ENCODE measurements at regions not wholly inside any gene's neighbourhood (a gene's known extent, or its start where the extent isn't known, plus 50 kb on each side); places are given as distances from the start of the nearest gene placed in this dataset.

GRCh38 chr6:105624021-105624420 lies 221.1 kb upstream of the PREP start:
- Mint-ChIP-seq H3K27me3 (ENCODE audit: low read depth) (no peaks in the 10 kb centered on the region), H3K4me3 (ENCODE audit: unreplicated experiment) (no peak overlapping the region), H3K36me3 (ENCODE audit: low read depth) (no peaks in the 10 kb centered on the region), H3K9me3 (ENCODE audit: low read depth) (peaks cover 8% of the 10 kb centered on the region), H3K27ac (ENCODE audit: unreplicated experiment) (no peak overlapping the region), H3K4me1 (ENCODE audit: low read depth) (no peaks in the 10 kb centered on the region)
- DNase-seq (ENCODE audit: low spot score), result no peak
- TF ChIP-seq CTCF (IDR thresholded peaks at IDR 0.05), result no peak

GRCh38 chr6:105622226-105622625 lies 219.3 kb upstream of the PREP start:
- peaks cover 4% of the 10 kb centered on the region for H3K9me3 Mint-ChIP-seq (ENCODE audit: low read depth)

GRCh38 chr6:105621564-105622175 lies 218.8 kb upstream of the PREP start:
- H3K27me3 Mint-ChIP-seq (ENCODE audit: low read depth), result no peaks in the 10 kb centered on the region
- no peak for TF ChIP-seq CTCF (IDR thresholded peaks at IDR 0.05)
- H3K4me1 Mint-ChIP-seq (ENCODE audit: low read depth), result no peaks in the 10 kb centered on the region
- peaks cover 4% of the 10 kb centered on the region for H3K9me3 Mint-ChIP-seq (ENCODE audit: low read depth)
- H3K36me3 Mint-ChIP-seq (ENCODE audit: low read depth), result no peaks in the 10 kb centered on the region
- no peak overlapping the region for H3K27ac Mint-ChIP-seq (ENCODE audit: unreplicated experiment)
- DNase-seq (ENCODE audit: low spot score), result no peak
- no peak overlapping the region for H3K4me3 Mint-ChIP-seq (ENCODE audit: unreplicated experiment)

More at GRCh38 chr6:105622226-105622625, 219.3 kb upstream of the PREP start:
- no peak overlapping the region for H3K27ac Mint-ChIP-seq (ENCODE audit: unreplicated experiment)
- DNase-seq (ENCODE audit: low spot score), result no peak
- no peak overlapping the region for H3K4me3 Mint-ChIP-seq (ENCODE audit: unreplicated experiment)
- H3K36me3 Mint-ChIP-seq (ENCODE audit: low read depth), result no peaks in the 10 kb centered on the region
- no peaks in the 10 kb centered on the region for H3K27me3 Mint-ChIP-seq (ENCODE audit: low read depth)
- no peaks in the 10 kb centered on the region for H3K4me1 Mint-ChIP-seq (ENCODE audit: low read depth)
- no peak for TF ChIP-seq CTCF (IDR thresholded peaks at IDR 0.05)

GRCh38 chr6:105620878-105621277 lies 218.0 kb upstream of the PREP start:
- TF ChIP-seq CTCF (IDR thresholded peaks at IDR 0.05), result no peak
- no peak for DNase-seq (ENCODE audit: low spot score)
- H3K4me1 Mint-ChIP-seq (ENCODE audit: low read depth), result no peaks in the 10 kb centered on the region
- no peaks in the 10 kb centered on the region for H3K36me3 Mint-ChIP-seq (ENCODE audit: low read depth)
- H3K27ac Mint-ChIP-seq (ENCODE audit: unreplicated experiment), result no peak overlapping the region
- no peaks in the 10 kb centered on the region for H3K27me3 Mint-ChIP-seq (ENCODE audit: low read depth)
- peaks cover 4% of the 10 kb centered on the region for H3K9me3 Mint-ChIP-seq (ENCODE audit: low read depth)
- H3K4me3 Mint-ChIP-seq (ENCODE audit: unreplicated experiment), result no peak overlapping the region

GRCh38 chr6:105619971-105620741 lies 217.3 kb upstream of the PREP start:
- H3K27ac Mint-ChIP-seq (ENCODE audit: unreplicated experiment), result no peak overlapping the region
- TF ChIP-seq CTCF (IDR thresholded peaks at IDR 0.05), result no peak
- no peaks in the 10 kb centered on the region for H3K27me3 Mint-ChIP-seq (ENCODE audit: low read depth)
- no peak for DNase-seq (ENCODE audit: low spot score)
- no peaks in the 10 kb centered on the region for H3K36me3 Mint-ChIP-seq (ENCODE audit: low read depth)
- no peaks in the 10 kb centered on the region for H3K4me1 Mint-ChIP-seq (ENCODE audit: low read depth)
- no peak overlapping the region for H3K4me3 Mint-ChIP-seq (ENCODE audit: unreplicated experiment)
- H3K9me3 Mint-ChIP-seq (ENCODE audit: low read depth), result peaks cover 4% of the 10 kb centered on the region
